Keratinocyte (primary cell): ENCODE measurements at regions not wholly inside any gene's neighbourhood (a gene's known extent, or its start where the extent isn't known, plus 50 kb on each side); places are given as distances from the start of the nearest gene placed in this dataset.

Source experiments
- DNase-seq: peaks from one replicate; pipeline ENCODE4 v3.0.0-alpha.2; 2011; ENCODE audit warnings: low read depth, missing footprints, low spot score
- FAIRE-seq: peaks from 2 replicates; lab custom pipeline; 2011; peaks lifted over from hg19 to GRCh38; lab: Jason Lieb, UNC
- H2AFZ ChIP-seq: 2 replicates; pipeline ENCODE4 v1.6.0; 2012; ENCODE audit warnings: low read length, control low read depth, inconsistent platforms; ENCODE audit not compliant: control insufficient read depth
- H3K27ac ChIP-seq: 2 replicates; pipeline ENCODE4 v1.5.1; 2011; ENCODE audit warnings: low read length; ENCODE audit not compliant: control insufficient read depth, insufficient read depth
- H3K27me3 ChIP-seq: 3 replicates; pipeline ENCODE4 v1.6.0; 2011; ENCODE audit warnings: low read length; ENCODE audit not compliant: control insufficient read depth, insufficient read depth; ENCODE audit errors: extremely low read depth
- H3K36me3 ChIP-seq, 2 experiments: 2 replicates in 1 of 2; 3 replicates in 1 of 2; pipeline ENCODE4 v1.5.1; 2011; ENCODE audit warnings: low read length in 2 of 2, mild to moderate bottlenecking in 1 of 2; ENCODE audit not compliant: control insufficient read depth in 2 of 2, insufficient read depth in 2 of 2; ENCODE audit errors: extremely low read depth in 1 of 2
- H3K4me1 ChIP-seq: 3 replicates; pipeline ENCODE4 v1.5.1; 2011; ENCODE audit warnings: low read length; ENCODE audit not compliant: control insufficient read depth, insufficient read depth; ENCODE audit errors: extremely low read depth
- H3K4me2 ChIP-seq: 3 replicates; pipeline ENCODE4 v1.6.0; 2011; ENCODE audit warnings: low read depth, low read length; ENCODE audit not compliant: control insufficient read depth, insufficient read depth; ENCODE audit errors: extremely low read depth
- H3K4me3 ChIP-seq, 3 experiments: fragments of 200-600 bp in 1 of 3; sonication (generic) in 1 of 3; 2 replicates in 2 of 3; 3 replicates in 1 of 3; pipeline ENCODE4 v1.5.1; 2011 to 2016; ENCODE audit warnings: low read length in 3 of 3, mild to moderate bottlenecking in 3 of 3, control low read depth in 2 of 3, inconsistent platforms in 1 of 3, low read depth in 1 of 3, mixed read lengths in 1 of 3, mixed run types in 1 of 3, moderate library complexity in 1 of 3; ENCODE audit not compliant: control insufficient read depth in 2 of 3, insufficient read depth in 2 of 3; ENCODE audit errors: extremely low read depth in 1 of 3
- H3K79me2 ChIP-seq: 2 replicates; pipeline ENCODE4 v1.6.0; 2012; ENCODE audit warnings: low read length; ENCODE audit not compliant: control insufficient read depth, insufficient read depth
- H3K9ac ChIP-seq: 3 replicates; pipeline ENCODE4 v1.6.0; 2011; ENCODE audit warnings: low read length; ENCODE audit not compliant: control insufficient read depth, insufficient read depth; ENCODE audit errors: extremely low read depth
- H3K9me1 ChIP-seq: 3 replicates; pipeline ENCODE4 v1.6.0; 2011; ENCODE audit warnings: low read length; ENCODE audit not compliant: control insufficient read depth, insufficient read depth; ENCODE audit errors: extremely low read depth
- H3K9me3 ChIP-seq: 2 replicates; pipeline ENCODE4 v1.5.1; 2012; ENCODE audit warnings: low read depth, low read length; ENCODE audit not compliant: control insufficient read depth
- H4K20me1 ChIP-seq: 3 replicates; pipeline ENCODE4 v1.6.0; 2011; ENCODE audit warnings: low read length; ENCODE audit not compliant: control insufficient read depth, insufficient read depth; ENCODE audit errors: extremely low read depth
- CTCF ChIP-seq, 3 experiments: IDR thresholded peaks in 1 of 3; conservative IDR thresholded peaks in 1 of 3; optimal IDR thresholded peaks in 1 of 3; 2 replicates in 2 of 3; 3 replicates in 1 of 3; pipeline versions ENCODE3 to v1.5.1; 2011; ENCODE audit warnings: low read length in 3 of 3, mild to moderate bottlenecking in 3 of 3, moderate library complexity in 2 of 3, control low read depth in 1 of 3, inconsistent platforms in 1 of 3; ENCODE audit not compliant: insufficient read depth in 2 of 3; ENCODE audit errors: extremely low read depth in 1 of 3
- EZH2 ChIP-seq: IDR thresholded peaks from one replicate; pipeline ENCODE4 v1.6.1; 2012; ENCODE audit warnings: inconsistent platforms, mild to moderate bottlenecking, low read length, moderate library complexity
- dilution Hi-C: fragments of 300-500 bp; cut with MboI; formaldehyde crosslinking; loops from one replicate; pipeline ENCODE4 v1.7.0; 2020; ENCODE audit warnings: low sequenced_read_pairs; ENCODE audit not compliant: extremely low pct_ligation_motif_present

- no peaks in the 10 kb centered on the region for H3K9me3 ChIP-seq
- no peak overlapping the region for H3K4me2 ChIP-seq
- FAIRE-seq: no peak
- no peak for DNase-seq
- H3K36me3 ChIP-seq: no peaks in the 10 kb centered on the region
- dilution Hi-C loops: no loop called here
- no peaks in the 10 kb centered on the region for H3K79me2 ChIP-seq
- no peaks in the 10 kb centered on the region for H3K4me1 ChIP-seq
- H3K27me3 ChIP-seq: no peaks in the 10 kb centered on the region
- H3K4me3 ChIP-seq: no peak overlapping the region
- H3K9me1 ChIP-seq: no peaks in the 10 kb centered on the region
- H3K9ac ChIP-seq: no peak overlapping the region
- H4K20me1 ChIP-seq: no peaks in the 10 kb centered on the region
- H3K27ac ChIP-seq: no peak overlapping the region
- TF ChIP-seq EZH2: no peak
- TF ChIP-seq CTCF (optimal IDR thresholded peaks at IDR 0.05 in 1 of 3, IDR thresholded peaks at IDR 0.05 in 1 of 3, conservative IDR thresholded peaks at IDR 0.05 in 1 of 3; ENCODE audit: extremely low read depth in 1 of 3, insufficient read depth in 2 of 3, low read length in 3 of 3): no peak
- no peak overlapping the region for H2AFZ ChIP-seq
Observed at GRCh38 chrX:142502441-142502840, 297.4 kb upstream of the MAGEC2 start.

- Histone ChIP-seq H3K9me1 (no peaks in the 10 kb centered on the region), H3K4me2 (no peak overlapping the region), H3K9me3 (no peaks in the 10 kb centered on the region), H3K36me3 (no peaks in the 10 kb centered on the region), H3K27me3 (no peaks in the 10 kb centered on the region), H3K4me1 (no peaks in the 10 kb centered on the region), H4K20me1 (no peaks in the 10 kb centered on the region), H2AFZ (no peak overlapping the region), H3K4me3 (no peak overlapping the region), H3K9ac (no peak overlapping the region), H3K27ac (no peak overlapping the region), H3K79me2 (no peaks in the 10 kb centered on the region)
- TF ChIP-seq EZH2 (no peak), CTCF (optimal IDR thresholded peaks at IDR 0.05 in 1 of 3, IDR thresholded peaks at IDR 0.05 in 1 of 3, conservative IDR thresholded peaks at IDR 0.05 in 1 of 3; ENCODE audit: extremely low read depth in 1 of 3, insufficient read depth in 2 of 3, low read length in 3 of 3) (no peak)
- DNase-seq (no peak), FAIRE-seq (no peak)
- dilution Hi-C loops: no loop called here
Observed at GRCh38 chrX:142499992-142500391, 294.9 kb upstream of the MAGEC2 start.
